Ectodermal cell (in vitro differentiated cells): ENCODE measurements at regions not wholly inside any gene's neighbourhood (a gene's known extent, or its start where the extent isn't known, plus 50 kb on each side); places are given as distances from the start of the nearest gene placed in this dataset.

Experiments
- H3K27ac ChIP-seq: 2 replicates; pipeline ENCODE4 v1.7.0; 2013; ENCODE audit warnings: mild to moderate bottlenecking, low read depth, low read length; ENCODE audit not compliant: insufficient read depth, poor library complexity, severe bottlenecking
- H3K27me3 ChIP-seq: 2 replicates; pipeline ENCODE4 v1.7.0; 2013; ENCODE audit warnings: mild to moderate bottlenecking, low read length; ENCODE audit not compliant: insufficient read depth, control insufficient read depth, poor library complexity, severe bottlenecking
- H3K36me3 ChIP-seq: one replicate; pipeline ENCODE4 v1.7.0; 2013; ENCODE audit warnings: low read length; ENCODE audit not compliant: control insufficient read depth, insufficient read depth
- H3K4me1 ChIP-seq: one replicate; pipeline ENCODE4 v1.7.0; 2013; ENCODE audit warnings: low read length; ENCODE audit not compliant: control insufficient read depth, insufficient read depth
- H3K4me3 ChIP-seq: 2 replicates; pipeline ENCODE4 v1.7.0; 2013; ENCODE audit warnings: low read depth, low read length, control low read depth; ENCODE audit not compliant: insufficient read depth
- H3K9me3 ChIP-seq: 2 replicates; pipeline ENCODE4 v1.7.0; 2013; ENCODE audit warnings: mild to moderate bottlenecking, low read length, moderate library complexity; ENCODE audit not compliant: control insufficient read depth
- WGBS, 2 experiments: methylation state at CpG; one replicate each; pipeline ENCODE4 v1.1.7; 2013; ENCODE audit warnings: missing lambda C conversion rate in 2 of 2; 5-methylcytosine and 5-hydroxymethylcytosine counted together

GRCh38 chr2:134175834-134176233, 78.0 kb upstream of the MGAT5 start:
- Histone ChIP-seq H3K27me3 (no peaks in the 10 kb centered on the region), H3K36me3 (no peaks in the 10 kb centered on the region), H3K4me1 (no peaks in the 10 kb centered on the region), H3K4me3 (no peak overlapping the region), H3K9me3 (no peaks in the 10 kb centered on the region), H3K27ac (no peak overlapping the region)
- WGBS, 2 experiments = 75 to 94% methylated on average over 1 of the region's 1 CpG

- no peak overlapping the region for H3K4me3 ChIP-seq
- H3K36me3 ChIP-seq = no peaks in the 10 kb centered on the region
- no peaks in the 10 kb centered on the region for H3K9me3 ChIP-seq
- no peaks in the 10 kb centered on the region for H3K27me3 ChIP-seq
- no peak overlapping the region for H3K27ac ChIP-seq
- WGBS, 2 experiments = 90 to 94% methylated on average over 13 of the region's 13 CpGs
- H3K4me1 ChIP-seq = no peaks in the 10 kb centered on the region
These were observed 76.4 kb upstream of the MGAT5 start for GRCh38 chr2:134177351-134177931.

- H3K36me3 ChIP-seq = no peaks in the 10 kb centered on the region
- WGBS, 2 experiments = 85 to 89% methylated on average over 3 of the region's 3 CpGs
- no peaks in the 10 kb centered on the region for H3K27me3 ChIP-seq
- H3K4me3 ChIP-seq = no peak overlapping the region
- H3K27ac ChIP-seq = no peak overlapping the region
- no peaks in the 10 kb centered on the region for H3K9me3 ChIP-seq
- no peaks in the 10 kb centered on the region for H3K4me1 ChIP-seq
These were observed 75.6 kb upstream of the MGAT5 start for GRCh38 chr2:134178138-134178877.

- Histone ChIP-seq H3K9me3 (no peaks in the 10 kb centered on the region), H3K4me1 (no peaks in the 10 kb centered on the region), H3K27ac (no peak overlapping the region), H3K36me3 (no peaks in the 10 kb centered on the region), H3K27me3 (no peaks in the 10 kb centered on the region), H3K4me3 (no peak overlapping the region)
- WGBS, 2 experiments = 88 to 96% methylated on average over 5 of the region's 5 CpGs
These were observed 72.7 kb upstream of the MGAT5 start for GRCh38 chr2:134181219-134181618.

- 95 to 96% methylated on average over 8 to 9 of the region's 9 CpGs for WGBS, 2 experiments
- H3K9me3 ChIP-seq = no peaks in the 10 kb centered on the region
- H3K27ac ChIP-seq = no peak overlapping the region
- H3K36me3 ChIP-seq = no peaks in the 10 kb centered on the region
- H3K27me3 ChIP-seq = no peaks in the 10 kb centered on the region
- H3K4me1 ChIP-seq = no peaks in the 10 kb centered on the region
- H3K4me3 ChIP-seq = no peak overlapping the region
These were observed 70.2 kb upstream of the MGAT5 start for GRCh38 chr2:134183679-134184078.

GRCh38 chr2:134185639-134186038, 68.2 kb upstream of the MGAT5 start:
- Histone ChIP-seq H3K9me3 (no peaks in the 10 kb centered on the region), H3K4me3 (no peak overlapping the region), H3K4me1 (no peaks in the 10 kb centered on the region), H3K27ac (no peak overlapping the region), H3K36me3 (no peaks in the 10 kb centered on the region), H3K27me3 (no peaks in the 10 kb centered on the region)
- WGBS, 2 experiments = 88 to 96% methylated on average over 4 of the region's 4 CpGs

GRCh38 chr2:134189009-134189720, 64.7 kb upstream of the MGAT5 start:
- WGBS, 2 experiments = 94 to 96% methylated on average over 6 of the region's 6 CpGs
- H3K27me3 ChIP-seq = no peaks in the 10 kb centered on the region

GRCh38 chr2:134190062-134190806, 63.6 kb upstream of the MGAT5 start:
- no peak overlapping the region for H3K27ac ChIP-seq
- H3K27me3 ChIP-seq = no peaks in the 10 kb centered on the region
- no peaks in the 10 kb centered on the region for H3K9me3 ChIP-seq
- no peak overlapping the region for H3K4me3 ChIP-seq
- 88 to 89% methylated on average over 4 of the region's 4 CpGs for WGBS, 2 experiments
- H3K36me3 ChIP-seq = no peaks in the 10 kb centered on the region
- no peaks in the 10 kb centered on the region for H3K4me1 ChIP-seq

More at GRCh38 chr2:134189009-134189720, 64.7 kb upstream of the MGAT5 start:
- Histone ChIP-seq H3K4me1 (no peaks in the 10 kb centered on the region), H3K27ac (no peak overlapping the region), H3K9me3 (no peaks in the 10 kb centered on the region), H3K4me3 (no peak overlapping the region), H3K36me3 (no peaks in the 10 kb centered on the region)

- H3K36me3 ChIP-seq = no peaks in the 10 kb centered on the region
- WGBS, 2 experiments = 94 to 96% methylated on average over 8 of the region's 8 CpGs
These were observed 63.1 kb upstream of the MGAT5 start for GRCh38 chr2:134190807-134191203.

GRCh38 chr2:134191835-134192234, 62.0 kb upstream of the MGAT5 start:
- H3K9me3 ChIP-seq = no peaks in the 10 kb centered on the region
- no peaks in the 10 kb centered on the region for H3K27me3 ChIP-seq
- 91 to 97% methylated on average over 29 to 36 of the region's 36 CpGs for WGBS, 2 experiments
- H3K4me1 ChIP-seq = no peaks in the 10 kb centered on the region
- H3K36me3 ChIP-seq = no peaks in the 10 kb centered on the region
- no peak overlapping the region for H3K4me3 ChIP-seq
- H3K27ac ChIP-seq = no peak overlapping the region

More at GRCh38 chr2:134190807-134191203, 63.1 kb upstream of the MGAT5 start:
- Histone ChIP-seq H3K4me3 (no peak overlapping the region), H3K27me3 (no peaks in the 10 kb centered on the region), H3K9me3 (no peaks in the 10 kb centered on the region), H3K4me1 (no peaks in the 10 kb centered on the region), H3K27ac (no peak overlapping the region)
